ENCODE measurements at regions not wholly inside any gene's neighbourhood (a gene's known extent, or its start where the extent isn't known, plus 50 kb on each side); places are given as distances from the start of the nearest gene placed in this dataset.
"Not testable (repeated sequence)": the region's sequence is repeated elsewhere in the genome, so short reads cannot be mapped to it uniquely, and the experiment has no call there.

DNA sequence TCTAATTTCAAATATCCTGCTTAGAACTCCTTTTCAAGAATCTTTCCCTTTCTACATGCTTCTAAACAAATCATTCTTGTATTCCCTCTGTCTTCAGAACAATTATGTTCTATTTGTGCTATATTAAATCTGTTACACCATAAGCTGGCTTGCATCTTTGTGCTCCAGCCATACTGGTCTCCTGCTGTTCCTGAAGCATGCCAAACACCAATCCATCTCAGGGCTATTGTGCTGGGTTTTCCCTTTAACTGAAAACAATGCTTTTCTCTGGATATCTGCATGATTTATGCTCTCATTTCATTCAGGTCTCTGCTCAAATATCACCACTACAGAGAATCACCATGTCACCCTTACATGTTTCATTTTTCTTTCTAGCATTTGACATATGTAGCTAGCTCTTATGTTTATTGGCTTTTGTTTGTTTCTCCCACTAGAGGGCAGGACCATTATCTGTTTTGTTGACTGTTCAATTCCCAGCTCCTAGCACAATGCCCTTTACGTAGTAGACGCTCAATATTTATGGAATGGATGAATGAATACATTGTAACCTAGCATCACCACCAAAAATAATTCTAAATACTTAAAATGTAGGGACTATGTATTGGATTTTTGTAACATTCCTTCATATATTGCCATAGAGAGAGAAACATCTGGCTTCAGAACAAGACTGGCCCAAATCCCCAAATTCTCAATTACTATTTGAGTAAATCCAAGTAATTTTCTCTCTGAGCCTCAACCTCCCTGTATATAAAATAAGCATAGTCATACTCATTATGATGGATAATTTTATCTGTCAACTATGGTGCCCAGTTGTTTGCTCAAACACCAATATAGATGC, 302.0 kb upstream of the SYT1 start:
- no peak for DNase-seq (ENCODE audit: low read depth)
- no peak overlapping the region for H3K4me3 ChIP-seq (ENCODE audit: low read depth, low read length)
- TF ChIP-seq, protein P1, sequence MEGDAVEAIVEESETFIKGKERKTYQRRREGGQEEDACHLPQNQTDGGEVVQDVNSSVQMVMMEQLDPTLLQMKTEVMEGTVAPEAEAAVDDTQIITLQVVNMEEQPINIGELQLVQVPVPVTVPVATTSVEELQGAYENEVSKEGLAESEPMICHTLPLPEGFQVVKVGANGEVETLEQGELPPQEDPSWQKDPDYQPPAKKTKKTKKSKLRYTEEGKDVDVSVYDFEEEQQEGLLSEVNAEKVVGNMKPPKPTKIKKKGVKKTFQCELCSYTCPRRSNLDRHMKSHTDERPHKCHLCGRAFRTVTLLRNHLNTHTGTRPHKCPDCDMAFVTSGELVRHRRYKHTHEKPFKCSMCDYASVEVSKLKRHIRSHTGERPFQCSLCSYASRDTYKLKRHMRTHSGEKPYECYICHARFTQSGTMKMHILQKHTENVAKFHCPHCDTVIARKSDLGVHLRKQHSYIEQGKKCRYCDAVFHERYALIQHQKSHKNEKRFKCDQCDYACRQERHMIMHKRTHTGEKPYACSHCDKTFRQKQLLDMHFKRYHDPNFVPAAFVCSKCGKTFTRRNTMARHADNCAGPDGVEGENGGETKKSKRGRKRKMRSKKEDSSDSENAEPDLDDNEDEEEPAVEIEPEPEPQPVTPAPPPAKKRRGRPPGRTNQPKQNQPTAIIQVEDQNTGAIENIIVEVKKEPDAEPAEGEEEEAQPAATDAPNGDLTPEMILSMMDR (IDR thresholded peaks at IDR 0.05; ENCODE audit: low read depth, low read length, missing control alignments) = peak; percentile 34

DNA sequence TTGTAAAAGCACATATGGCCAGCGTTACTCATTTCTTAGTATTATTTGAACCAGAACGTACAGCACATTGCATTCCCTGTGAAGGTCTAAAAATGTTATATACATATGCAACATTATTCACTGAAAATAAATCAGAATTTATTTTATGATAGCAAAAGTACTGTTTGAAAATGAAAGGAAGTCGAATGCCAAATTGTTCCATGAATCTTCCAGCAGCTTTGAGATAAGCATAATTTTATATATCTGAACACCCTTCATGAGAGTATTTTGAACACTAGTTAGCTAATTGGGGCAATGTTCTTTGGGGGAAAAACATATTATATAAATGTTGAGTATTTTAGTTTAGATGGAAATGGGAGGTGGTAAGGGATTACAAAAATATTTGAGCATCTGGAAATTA, 300.7 kb upstream of the SYT1 start:
- TF ChIP-seq, protein P1 (IDR thresholded peaks at IDR 0.05; ENCODE audit: low read depth, low read length, missing control alignments) = no peak
- DNase-seq (ENCODE audit: low read depth) = no peak

DNA sequence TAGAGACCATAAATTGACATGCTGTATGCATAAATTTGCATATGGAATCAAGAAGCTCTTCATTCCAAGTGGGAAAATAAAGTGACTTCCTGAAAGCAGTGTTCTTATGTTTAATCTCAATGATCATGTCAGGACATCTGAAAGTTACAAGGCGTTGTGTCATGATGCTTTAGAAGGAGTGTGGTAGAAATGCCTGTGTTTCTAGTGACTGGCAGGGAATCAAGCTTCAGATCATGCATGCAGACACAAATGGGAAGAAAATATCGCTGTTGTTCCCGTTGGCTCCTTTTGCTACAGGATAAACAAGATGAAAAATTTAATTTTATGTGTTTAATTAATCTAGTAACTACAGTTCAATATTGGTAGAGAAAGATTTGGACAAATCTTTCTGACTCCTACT, 298.1 kb upstream of the SYT1 start:
- DNase-seq (ENCODE audit: low read depth) = no peak
- TF ChIP-seq, protein P1 (IDR thresholded peaks at IDR 0.05; ENCODE audit: low read depth, low read length, missing control alignments) = no peak
- no peak overlapping the region for H3K4me3 ChIP-seq (ENCODE audit: low read depth, low read length)

More for the DNA sequence above, 300.7 kb upstream of the SYT1 start:
- H3K4me3 ChIP-seq (ENCODE audit: low read depth, low read length) = no peak overlapping the region

DNA sequence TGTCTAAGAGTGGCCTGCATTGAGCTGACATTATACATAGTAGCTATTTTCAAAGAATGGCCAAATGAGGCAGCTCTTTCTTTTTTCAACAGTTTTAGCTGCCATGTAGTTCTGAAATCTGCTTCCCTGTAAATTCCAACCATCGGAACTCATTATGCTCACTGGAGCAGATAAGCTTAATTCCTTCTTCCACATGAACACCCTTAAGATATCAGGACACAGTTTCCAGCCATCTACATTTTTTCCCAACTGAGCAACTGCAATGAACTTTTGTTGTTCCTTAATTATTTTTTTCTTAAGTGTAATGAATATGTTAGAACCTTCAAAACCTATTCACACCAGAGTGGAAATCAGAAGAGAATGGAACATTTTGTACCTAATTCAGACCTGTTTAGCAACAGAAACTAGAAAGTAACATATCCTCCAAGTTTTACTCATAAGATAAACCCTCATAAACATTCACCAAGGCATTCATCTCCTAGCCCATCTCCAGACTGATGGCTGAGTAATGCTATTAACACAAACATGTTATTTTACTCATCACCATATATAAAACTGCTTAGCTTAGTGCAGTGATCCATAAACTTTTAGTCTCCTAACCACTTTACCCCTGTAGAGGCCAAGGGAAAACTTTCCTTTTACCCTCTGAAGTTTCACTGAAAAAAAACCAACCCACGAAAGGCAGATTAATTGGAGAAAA, 296.1 kb upstream of the SYT1 start:
- TF ChIP-seq, protein P1 (IDR thresholded peaks at IDR 0.05; ENCODE audit: low read depth, low read length, missing control alignments) = no peak
- H3K4me3 ChIP-seq (ENCODE audit: low read depth, low read length) = no peak overlapping the region
- DNase-seq (ENCODE audit: low read depth) = no peak

DNA sequence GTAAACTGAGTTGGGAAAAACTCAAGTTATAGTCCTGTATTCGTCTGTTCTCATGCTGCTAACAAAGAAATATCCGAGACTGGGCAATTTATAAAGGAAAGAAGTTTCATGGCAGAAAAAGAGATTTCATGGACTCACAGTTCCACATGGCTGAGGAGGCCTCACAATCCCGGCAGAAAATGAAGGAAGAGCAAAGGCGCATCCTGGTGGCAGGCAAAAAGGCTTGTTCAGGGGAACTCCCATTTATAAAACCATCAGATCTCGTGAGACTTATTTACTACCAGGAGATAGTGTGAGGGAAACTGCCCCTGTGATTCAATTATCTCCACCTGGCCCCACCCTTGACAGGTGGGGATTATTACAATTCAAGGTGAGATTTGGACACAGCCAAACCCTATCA, 292.6 kb upstream of the SYT1 start:
- DNase-seq (ENCODE audit: low read depth) = no peak
- TF ChIP-seq, protein P1 (IDR thresholded peaks at IDR 0.05; ENCODE audit: low read depth, low read length, missing control alignments) = no peak
- H3K4me3 ChIP-seq (ENCODE audit: low read depth, low read length) = no peak overlapping the region

DNA sequence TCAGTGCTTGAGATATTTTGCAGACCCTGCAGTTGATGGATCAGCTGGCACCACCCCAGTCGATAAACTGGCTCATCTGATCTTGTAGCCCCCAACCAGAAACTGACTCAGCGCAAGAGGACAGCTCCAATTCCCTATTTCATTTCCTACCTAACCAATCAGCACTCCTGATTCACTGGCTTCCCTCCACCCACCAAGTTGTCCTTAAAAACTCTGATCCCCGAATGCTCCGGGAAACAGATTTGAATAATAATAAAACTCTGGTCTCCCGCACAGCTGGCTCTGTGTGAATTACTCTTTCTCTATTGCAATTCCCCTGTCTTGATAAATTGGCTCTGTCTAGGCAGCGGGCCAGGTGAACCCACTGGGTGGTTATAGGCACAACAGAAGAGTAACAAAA, 289.4 kb upstream of the SYT1 start:
- not testable (repeated sequence) for H3K4me3 ChIP-seq (ENCODE audit: low read depth, low read length); DNase-seq (ENCODE audit: low read depth)

DNA sequence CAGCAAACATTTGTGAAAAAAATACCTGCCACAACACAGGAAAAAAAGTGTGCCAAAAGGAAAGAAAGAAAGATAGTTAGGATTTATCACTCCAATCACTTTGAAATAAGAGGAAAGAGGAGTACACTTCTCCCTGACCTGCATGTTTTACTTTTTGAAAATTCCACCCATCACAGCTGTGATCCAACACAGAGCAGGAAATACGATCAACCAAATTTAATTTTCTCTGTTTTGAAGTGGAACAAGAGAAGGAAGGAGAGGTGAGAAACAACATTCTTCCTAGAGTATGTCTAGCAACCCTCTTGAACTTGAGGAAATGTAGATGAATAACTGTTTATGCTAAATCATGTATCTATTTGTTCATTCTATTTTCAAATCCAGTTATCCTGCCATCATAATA, 284.7 kb upstream of the SYT1 start:
- no peak overlapping the region for H3K4me3 ChIP-seq (ENCODE audit: low read depth, low read length)
- TF ChIP-seq, protein P1 (IDR thresholded peaks at IDR 0.05; ENCODE audit: low read depth, low read length, missing control alignments) = no peak
- no peak for DNase-seq (ENCODE audit: low read depth)
